SH-SY5Y (cell line): ENCODE measurements at regions not wholly inside any gene's neighbourhood (a gene's known extent, or its start where the extent isn't known, plus 50 kb on each side); places are given as distances from the start of the nearest gene placed in this dataset.

ENCODE experiments used
- GATA2 ChIP-seq: IDR thresholded peaks from 2 replicates; pipeline ENCODE4 v1.6.1; 2011; ENCODE audit warnings: mild to moderate bottlenecking, low read depth, low read length
- GATA3 ChIP-seq: IDR thresholded peaks from 2 replicates; pipeline ENCODE4 v1.6.1; 2011; ENCODE audit warnings: low read depth, mild to moderate bottlenecking, low read length, moderate library complexity

GRCh38 chr19:31513841-31514240 lies 164.6 kb upstream of the TSHZ3 start:
- TF ChIP-seq GATA3 (no peak), GATA2 (no peak)
